ENCODE measurements at regions not wholly inside any gene's neighbourhood (a gene's known extent, or its start where the extent isn't known, plus 50 kb on each side); places are given as distances from the start of the nearest gene placed in this dataset.

DNA sequence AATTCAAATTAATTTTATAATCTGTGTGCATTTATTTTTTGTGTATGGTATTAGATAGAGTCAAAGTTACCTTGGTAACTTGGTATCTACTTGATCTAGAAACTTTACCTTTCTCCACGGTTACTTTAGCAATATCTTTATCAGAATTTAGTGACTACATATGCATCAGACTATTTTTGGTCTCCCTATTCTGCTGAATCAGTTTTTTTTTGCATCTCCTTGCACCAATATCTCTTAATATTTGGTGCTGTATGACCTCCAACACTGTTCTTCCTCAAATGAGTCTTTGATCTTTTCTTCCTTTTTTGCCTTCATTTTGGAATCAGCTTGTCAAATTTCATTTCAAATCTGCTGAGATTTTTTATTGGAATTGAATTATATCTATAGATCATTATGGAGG is 828.2 kb upstream of the FOXG1 start:
- no peak for TF ChIP-seq GATA1 (IDR thresholded peaks at IDR 0.05; ENCODE audit: low read depth, low read length)
- TF ChIP-seq POLR2A (IDR thresholded peaks at IDR 0.05; ENCODE audit: low read length): no peak
- DNase-seq: no peak

DNA sequence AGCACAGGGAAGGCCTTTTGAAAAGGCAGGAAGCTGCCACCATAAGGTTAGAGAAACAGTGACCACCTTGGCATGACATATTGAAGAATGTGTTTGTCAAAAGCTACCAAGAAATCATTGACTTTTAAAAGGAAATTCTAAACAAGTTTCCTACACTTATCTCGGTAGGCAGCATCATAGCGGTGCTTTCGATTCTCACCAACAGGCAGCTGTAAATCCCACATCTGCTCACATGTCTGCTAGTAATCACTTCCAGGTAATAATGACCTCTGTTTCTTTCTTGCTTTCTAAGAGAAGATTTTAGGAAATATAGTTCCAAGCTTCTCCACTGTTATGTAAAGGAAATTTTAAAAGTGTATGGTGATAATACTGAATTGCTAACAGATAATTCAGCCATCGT is 821.1 kb upstream of the FOXG1 start:
- DNase-seq: no peak
- no peak for TF ChIP-seq GATA1 (IDR thresholded peaks at IDR 0.05; ENCODE audit: low read depth, low read length)
- no peak for TF ChIP-seq POLR2A (IDR thresholded peaks at IDR 0.05; ENCODE audit: low read length)

DNA sequence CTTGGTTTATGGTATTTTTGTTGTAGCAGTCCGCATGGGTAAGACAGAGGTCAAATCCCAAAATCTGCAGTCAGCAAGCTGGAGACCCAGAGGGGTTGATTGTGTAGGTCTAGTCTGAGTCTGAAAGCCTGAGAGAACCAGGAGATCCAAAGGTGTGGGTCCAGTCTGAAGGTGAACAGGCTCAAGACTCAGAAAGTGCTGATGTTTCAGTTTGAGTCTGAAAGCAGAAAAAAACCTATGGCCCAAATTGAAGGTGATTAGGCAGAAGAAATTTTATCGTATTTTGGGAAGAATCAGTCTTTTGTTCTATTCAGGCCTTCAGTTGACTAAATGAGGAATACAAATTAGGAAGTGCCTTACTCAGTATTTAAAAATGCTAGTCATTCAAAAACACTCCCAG is 807.8 kb upstream of the FOXG1 start:
- no peak for DNase-seq
- TF ChIP-seq GATA1 (IDR thresholded peaks at IDR 0.05; ENCODE audit: low read depth, low read length) (no peak), POLR2A (IDR thresholded peaks at IDR 0.05; ENCODE audit: low read length) (no peak)

DNA sequence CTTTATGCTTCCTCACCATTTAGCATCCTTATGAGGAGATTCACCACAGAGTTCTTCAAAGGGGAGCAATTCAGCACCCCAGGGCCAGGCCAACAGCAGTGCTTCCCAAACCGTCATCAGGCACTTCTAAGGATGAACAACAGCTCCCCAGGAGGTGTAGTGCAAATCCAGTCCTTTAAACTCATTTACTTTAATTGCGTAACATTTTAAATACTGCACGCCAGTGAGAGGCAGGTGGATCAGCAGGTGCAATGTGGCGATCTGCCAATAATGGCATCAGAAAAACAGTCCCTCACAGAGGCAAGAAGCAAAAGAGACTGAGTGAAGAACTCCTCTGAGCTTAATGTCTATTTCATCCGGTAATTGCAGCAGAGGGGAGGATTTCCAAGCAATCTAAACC is 770.9 kb upstream of the FOXG1 start:
- DNase-seq: no peak
- TF ChIP-seq POLR2A (IDR thresholded peaks at IDR 0.05; ENCODE audit: low read length): no peak
- TF ChIP-seq GATA1 (IDR thresholded peaks at IDR 0.05; ENCODE audit: low read depth, low read length): no peak

DNA sequence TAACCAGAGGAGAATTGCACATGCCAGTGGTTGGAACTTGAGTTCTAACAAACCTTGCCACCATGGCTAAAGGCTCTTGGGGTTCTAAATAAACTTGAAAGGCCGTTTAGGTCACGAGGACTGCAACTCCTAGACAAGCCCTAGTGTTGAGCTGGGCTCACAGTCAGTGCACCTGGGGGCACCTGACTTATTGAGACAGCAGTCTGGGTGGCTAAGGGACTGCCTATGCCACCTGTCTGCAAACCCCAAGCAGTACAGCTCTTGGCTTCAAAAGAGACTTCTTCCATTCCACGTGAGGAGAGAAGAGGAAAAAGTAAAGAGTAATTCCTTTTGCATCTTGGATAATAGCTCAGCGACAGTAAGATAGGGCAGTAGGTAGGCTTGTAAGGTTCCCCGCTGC is 765.6 kb upstream of the FOXG1 start:
- no peak for TF ChIP-seq GATA1 (IDR thresholded peaks at IDR 0.05; ENCODE audit: low read depth, low read length)
- no peak for TF ChIP-seq POLR2A (IDR thresholded peaks at IDR 0.05; ENCODE audit: low read length)
- DNase-seq: no peak

DNA sequence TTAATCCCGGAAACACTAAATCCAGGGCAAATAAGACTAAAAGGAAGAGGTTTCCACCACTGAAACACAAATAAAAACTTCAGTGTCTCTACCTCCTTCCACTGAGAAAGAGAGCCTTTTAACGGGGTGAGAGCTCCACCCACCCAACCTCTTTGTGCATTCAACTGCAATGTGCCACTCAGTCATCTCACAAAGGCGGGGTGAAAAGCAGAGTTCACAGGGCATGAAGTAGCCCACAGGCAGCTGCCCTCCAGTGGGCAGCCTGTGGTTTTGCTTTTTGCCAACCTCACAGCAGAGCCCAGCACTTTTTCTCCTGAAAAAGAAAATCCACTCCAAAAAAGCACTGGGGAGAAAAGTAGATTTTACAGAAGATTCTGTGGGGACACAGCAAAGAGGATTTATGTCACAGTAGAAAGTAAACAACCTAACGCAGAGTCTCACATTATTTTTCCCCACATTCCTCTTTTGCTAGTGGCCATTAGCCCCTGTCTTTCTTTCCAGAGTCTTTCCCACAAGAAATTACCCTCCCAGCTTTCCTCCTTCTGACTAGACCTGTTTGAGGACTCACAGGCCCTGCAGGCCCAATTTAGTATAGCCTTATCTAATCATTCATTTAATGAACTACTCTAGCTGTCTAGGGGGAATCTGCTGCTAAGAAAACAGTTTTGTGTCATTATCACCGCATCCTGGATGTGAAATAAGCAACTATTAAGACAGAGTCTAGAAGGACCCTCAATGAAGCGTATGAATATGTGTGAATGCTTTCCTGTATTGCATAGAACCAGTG is 753.8 kb upstream of the FOXG1 start:
- no peak for DNase-seq
- TF ChIP-seq GATA1 (IDR thresholded peaks at IDR 0.05; ENCODE audit: low read depth, low read length) (no peak), POLR2A (IDR thresholded peaks at IDR 0.05; ENCODE audit: low read length) (no peak)

DNA sequence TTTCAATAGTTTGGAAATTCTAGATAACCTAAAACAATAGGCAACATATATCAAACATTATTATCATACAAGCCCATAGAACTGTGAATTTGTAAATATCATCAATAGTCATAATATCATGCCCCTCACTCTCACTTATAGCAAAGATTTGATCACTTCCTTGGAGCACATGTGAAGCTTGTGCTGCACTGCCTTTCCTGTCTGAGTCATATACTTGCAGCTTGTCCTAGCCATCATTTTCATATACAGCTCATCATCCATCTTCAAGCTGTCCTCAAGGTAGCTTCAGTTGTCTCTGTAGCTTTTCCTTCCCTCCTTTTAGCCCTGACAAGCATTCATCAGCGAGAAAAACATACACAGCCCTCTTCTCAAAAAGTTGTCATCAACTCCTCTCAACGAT is 746.5 kb upstream of the FOXG1 start:
- DNase-seq: no peak
- TF ChIP-seq POLR2A (IDR thresholded peaks at IDR 0.05; ENCODE audit: low read length): no peak
- no peak for TF ChIP-seq GATA1 (IDR thresholded peaks at IDR 0.05; ENCODE audit: low read depth, low read length)

DNA sequence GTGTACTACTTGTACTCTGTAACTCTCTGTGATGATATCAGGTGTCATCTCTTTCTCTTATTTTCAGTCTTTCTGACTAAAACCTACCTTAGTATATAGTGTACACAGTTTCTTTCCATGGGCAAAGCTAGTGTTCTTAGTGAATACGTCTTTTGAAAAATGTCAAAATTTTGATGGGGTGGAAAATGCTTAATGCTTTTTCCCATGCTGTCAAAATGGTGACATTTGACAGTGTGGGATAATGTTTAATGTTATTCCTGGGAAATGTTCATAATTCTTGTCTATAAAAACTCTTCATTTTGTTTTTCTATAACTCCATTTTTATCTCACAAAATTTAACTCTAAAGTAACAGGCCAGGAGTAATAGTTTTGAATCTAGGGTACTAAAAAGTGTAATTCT is 742.7 kb upstream of the FOXG1 start:
- no peak for TF ChIP-seq POLR2A (IDR thresholded peaks at IDR 0.05; ENCODE audit: low read length)
- TF ChIP-seq GATA1 (IDR thresholded peaks at IDR 0.05; ENCODE audit: low read depth, low read length): no peak
- no peak for DNase-seq

DNA sequence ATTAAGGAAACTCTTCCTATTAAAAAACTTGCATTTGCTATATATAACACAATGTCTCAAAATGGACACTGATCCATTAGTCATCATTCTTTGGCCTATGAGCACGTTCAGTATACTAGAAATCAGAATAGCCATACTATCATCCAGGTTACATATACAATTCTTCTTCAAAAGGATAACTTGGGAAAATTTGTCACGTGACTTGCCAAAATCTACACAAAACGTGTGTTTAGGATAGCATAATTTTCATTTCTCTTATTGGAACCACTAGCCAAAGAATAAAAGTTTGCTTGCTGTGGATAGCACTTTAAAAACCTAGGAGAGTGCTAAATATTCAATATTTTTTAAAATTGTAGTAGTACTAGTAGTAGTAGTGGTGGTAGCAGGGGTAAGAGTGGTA is 714.3 kb upstream of the FOXG1 start:
- TF ChIP-seq POLR2A (IDR thresholded peaks at IDR 0.05; ENCODE audit: low read length): no peak
- no peak for TF ChIP-seq GATA1 (IDR thresholded peaks at IDR 0.05; ENCODE audit: low read depth, low read length)
- no peak for DNase-seq

DNA sequence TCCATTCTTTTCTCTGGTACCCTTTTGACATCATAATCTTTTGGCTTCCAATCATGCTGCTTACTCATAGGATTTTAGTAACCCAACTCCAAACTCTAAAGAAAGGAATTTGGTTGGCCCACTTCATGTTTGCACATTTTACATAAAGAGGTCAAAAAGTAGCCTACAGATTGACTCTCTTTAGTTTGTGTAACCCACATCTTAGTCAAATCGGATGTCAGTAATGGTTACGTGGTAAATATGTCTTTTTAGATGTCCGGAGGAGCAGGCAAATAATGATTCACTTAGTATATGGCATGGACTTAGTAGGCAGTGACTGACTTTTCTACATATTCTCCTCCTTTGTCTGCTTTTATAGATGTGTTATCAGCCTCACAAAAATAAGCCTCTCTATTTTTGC is 711.6 kb upstream of the FOXG1 start:
- no peak for DNase-seq

DNA sequence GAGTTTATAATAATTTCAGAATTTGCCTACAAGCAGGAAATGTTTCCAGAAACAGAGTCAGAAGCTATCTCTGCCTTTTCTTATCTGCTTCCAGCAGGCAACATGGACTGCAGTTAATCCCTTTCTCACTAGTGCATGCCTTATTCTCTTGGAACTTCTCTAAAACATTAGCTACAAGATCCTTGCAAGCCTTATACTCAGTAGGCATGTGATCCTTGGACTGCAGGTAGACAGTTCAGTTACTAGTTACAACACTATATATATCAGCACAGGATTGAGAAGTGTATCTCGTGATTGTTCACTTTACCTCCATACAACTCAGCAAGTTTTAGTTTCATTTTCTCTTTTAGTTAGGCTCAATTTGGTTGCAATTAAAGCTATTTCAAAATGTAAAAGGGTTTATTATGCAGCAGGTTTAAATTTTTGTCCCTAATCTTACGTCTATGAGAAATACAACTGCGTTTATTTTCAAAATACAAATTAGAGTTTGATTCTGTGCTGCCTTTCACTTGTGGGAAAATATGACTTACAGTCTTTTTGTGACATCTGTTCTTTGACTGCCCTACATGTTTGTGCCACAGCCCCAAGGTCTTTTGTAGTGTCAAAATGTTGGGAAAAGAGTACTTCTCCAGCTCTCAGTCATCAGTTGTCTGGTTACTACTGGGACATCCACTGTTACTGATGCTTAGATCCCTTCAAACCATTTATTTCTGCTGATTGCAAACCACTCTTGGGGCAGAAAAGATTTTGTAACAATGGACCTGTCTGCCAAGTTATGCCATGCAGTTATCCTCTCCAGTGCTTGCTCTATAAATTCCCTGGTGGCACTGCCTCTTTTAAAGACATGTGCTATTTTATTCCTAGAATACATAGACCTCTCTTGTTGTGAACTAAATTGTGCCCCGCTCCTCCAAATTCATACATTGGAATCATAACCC is 709.0 kb upstream of the FOXG1 start:
- TF ChIP-seq GATA1 (IDR thresholded peaks at IDR 0.05; ENCODE audit: low read depth, low read length) (no peak), POLR2A (IDR thresholded peaks at IDR 0.05; ENCODE audit: low read length) (no peak)
- DNase-seq: peak; percentile 42 to 61

More for the DNA sequence above, 711.6 kb upstream of the FOXG1 start:
- TF ChIP-seq GATA1 (IDR thresholded peaks at IDR 0.05; ENCODE audit: low read depth, low read length): no peak
- no peak for TF ChIP-seq POLR2A (IDR thresholded peaks at IDR 0.05; ENCODE audit: low read length)

DNA sequence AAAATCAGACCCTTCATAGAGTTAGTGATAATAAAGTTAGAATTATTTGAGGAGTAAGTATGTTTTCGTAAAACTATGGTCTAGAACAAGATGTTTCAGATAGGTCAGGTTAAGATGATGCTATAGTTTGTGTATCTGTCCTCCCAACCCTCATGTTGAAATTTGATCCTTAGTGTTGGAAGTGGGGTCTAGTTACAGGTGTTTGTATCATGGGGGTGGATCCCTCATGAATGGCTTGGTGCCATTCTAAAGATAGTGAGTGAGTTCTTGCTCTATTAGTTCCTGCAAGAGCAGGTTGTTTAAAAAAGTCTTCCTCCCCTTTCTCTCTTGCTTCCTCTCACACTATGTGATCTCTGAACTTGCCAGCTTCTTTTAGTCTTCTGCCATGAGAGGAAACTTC is 707.3 kb upstream of the FOXG1 start:
- TF ChIP-seq POLR2A (IDR thresholded peaks at IDR 0.05; ENCODE audit: low read length) (no peak), GATA1 (IDR thresholded peaks at IDR 0.05; ENCODE audit: low read depth, low read length) (no peak)
- DNase-seq: no peak

DNA sequence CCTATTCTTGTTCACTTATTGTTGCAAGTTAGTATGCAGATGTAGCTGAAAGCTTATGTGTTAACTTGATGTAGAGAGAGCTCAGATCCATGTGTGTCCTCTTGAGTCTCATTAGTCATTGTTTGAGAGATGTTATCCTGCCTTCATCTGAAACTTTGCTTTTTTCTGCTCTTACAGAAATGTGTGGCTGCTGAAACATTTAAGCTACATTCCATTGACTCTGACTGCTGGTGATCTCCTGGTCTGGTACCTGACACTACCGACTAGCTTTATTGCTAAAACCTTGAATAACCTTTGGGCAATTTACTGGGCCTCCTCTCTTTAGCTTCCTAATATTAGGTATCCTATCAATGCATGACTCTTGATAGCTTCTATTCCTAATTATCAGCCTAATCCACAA is 705.6 kb upstream of the FOXG1 start:
- DNase-seq: peak in 1 of 2 experiments; percentile 7
- TF ChIP-seq POLR2A (IDR thresholded peaks at IDR 0.05; ENCODE audit: low read length) (no peak), GATA1 (IDR thresholded peaks at IDR 0.05; ENCODE audit: low read depth, low read length) (no peak)

DNA sequence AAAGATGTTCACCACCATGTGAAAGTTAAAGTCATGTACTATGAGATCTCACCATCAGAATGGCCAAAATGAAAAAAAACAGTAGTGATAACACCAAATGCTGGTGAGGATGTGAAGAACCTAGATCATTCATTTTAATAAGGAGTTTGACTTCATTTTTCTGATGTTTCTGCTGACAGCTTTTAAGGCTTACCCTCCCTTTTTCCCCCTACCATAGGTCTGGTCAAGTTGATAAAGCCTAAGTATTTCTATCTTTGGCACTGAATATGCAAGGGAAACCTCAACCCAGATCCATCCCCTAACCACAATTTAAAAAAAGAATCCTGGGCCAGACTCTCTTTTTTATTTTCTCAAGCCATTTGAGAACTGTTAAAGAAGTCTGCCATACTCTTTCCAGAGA is 689.6 kb upstream of the FOXG1 start:
- no peak for TF ChIP-seq GATA1 (IDR thresholded peaks at IDR 0.05; ENCODE audit: low read depth, low read length)
- TF ChIP-seq POLR2A (IDR thresholded peaks at IDR 0.05; ENCODE audit: low read length): no peak

More for the DNA sequence above, 689.6 kb upstream of the FOXG1 start:
- no peak for DNase-seq
